ENCODE measurements at regions not wholly inside any gene's neighbourhood (a gene's known extent, or its start where the extent isn't known, plus 50 kb on each side); places are given as distances from the start of the nearest gene placed in this dataset.

- Histone ChIP-seq H3K4me1 (ENCODE audit: control insufficient read depth in 1 of 2, insufficient read depth in 2 of 2, low read length in 2 of 2) (no peaks in the 10 kb centered on the region), H3K4me3 (ENCODE audit: low read depth in 1 of 2, low read length in 2 of 2) (no peak overlapping the region), H3K9me3 (ENCODE audit: control insufficient read depth in 1 of 2, low read length in 2 of 2) (no peaks in the 10 kb centered on the region), H3K36me3 (ENCODE audit: control insufficient read depth in 1 of 2, insufficient read depth in 2 of 2, low read length in 2 of 2) (no peaks in the 10 kb centered on the region), H3K27ac (ENCODE audit: low read depth, low read length) (no peak overlapping the region), H3K27me3 (ENCODE audit: control insufficient read depth in 1 of 2, insufficient read depth in 2 of 2, low read length in 2 of 2) (peaks cover 0 to 3% of the 10 kb centered on the region in 2 donors), H3K9ac (ENCODE audit: low read depth in 1 of 2, low read length in 2 of 2) (no peak overlapping the region)
Observed at GRCh38 chr5:159439002-159439401, 108.7 kb upstream of the IL12B start.

DNA sequence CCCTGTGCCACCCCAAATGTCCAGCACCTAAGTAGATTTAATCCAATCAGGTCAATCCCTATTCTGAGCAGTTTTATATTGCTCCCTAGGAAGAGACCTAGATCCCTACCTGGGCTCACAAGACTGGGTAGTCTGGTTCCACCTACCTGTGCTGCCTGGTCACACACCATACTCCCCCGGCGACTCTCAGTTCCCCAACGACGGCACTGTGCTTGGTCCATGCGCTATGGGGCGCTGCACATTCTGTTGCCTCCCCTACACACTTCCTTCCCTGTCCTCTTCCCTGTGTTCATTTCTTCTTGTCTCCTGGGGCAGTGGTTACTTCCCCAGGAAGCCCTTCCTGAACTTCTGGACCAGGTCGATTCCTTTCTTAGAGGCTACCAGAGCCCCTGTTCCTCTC lies 109.9 kb upstream of the IL12B start:
- Histone ChIP-seq H3K27me3 (ENCODE audit: control insufficient read depth in 1 of 2, insufficient read depth in 2 of 2, low read length in 2 of 2) (peaks cover 0 to 3% of the 10 kb centered on the region in 2 donors), H3K36me3 (ENCODE audit: control insufficient read depth in 1 of 2, insufficient read depth in 2 of 2, low read length in 2 of 2) (no peaks in the 10 kb centered on the region), H3K9me3 (ENCODE audit: control insufficient read depth in 1 of 2, low read length in 2 of 2) (no peaks in the 10 kb centered on the region), H3K9ac (ENCODE audit: low read depth in 1 of 2, low read length in 2 of 2) (no peak overlapping the region), H3K4me3 (ENCODE audit: low read depth in 1 of 2, low read length in 2 of 2) (no peak overlapping the region), H3K27ac (ENCODE audit: low read depth, low read length) (no peak overlapping the region), H3K4me1 (ENCODE audit: control insufficient read depth in 1 of 2, insufficient read depth in 2 of 2, low read length in 2 of 2) (no peaks in the 10 kb centered on the region)

GRCh38 chr5:159440968-159441367 lies 110.7 kb upstream of the IL12B start:
- H3K4me1 ChIP-seq (ENCODE audit: control insufficient read depth in 1 of 2, insufficient read depth in 2 of 2, low read length in 2 of 2): no peaks in the 10 kb centered on the region
- no peak overlapping the region for H3K9ac ChIP-seq (ENCODE audit: low read depth in 1 of 2, low read length in 2 of 2)
- no peaks in the 10 kb centered on the region for H3K36me3 ChIP-seq (ENCODE audit: control insufficient read depth in 1 of 2, insufficient read depth in 2 of 2, low read length in 2 of 2)
- H3K27me3 ChIP-seq (ENCODE audit: control insufficient read depth in 1 of 2, insufficient read depth in 2 of 2, low read length in 2 of 2): peaks cover 0 to 3% of the 10 kb centered on the region in 2 donors
- H3K27ac ChIP-seq (ENCODE audit: low read depth, low read length): no peak overlapping the region
- H3K4me3 ChIP-seq (ENCODE audit: low read depth in 1 of 2, low read length in 2 of 2): no peak overlapping the region
- H3K9me3 ChIP-seq (ENCODE audit: control insufficient read depth in 1 of 2, low read length in 2 of 2): no peaks in the 10 kb centered on the region

DNA sequence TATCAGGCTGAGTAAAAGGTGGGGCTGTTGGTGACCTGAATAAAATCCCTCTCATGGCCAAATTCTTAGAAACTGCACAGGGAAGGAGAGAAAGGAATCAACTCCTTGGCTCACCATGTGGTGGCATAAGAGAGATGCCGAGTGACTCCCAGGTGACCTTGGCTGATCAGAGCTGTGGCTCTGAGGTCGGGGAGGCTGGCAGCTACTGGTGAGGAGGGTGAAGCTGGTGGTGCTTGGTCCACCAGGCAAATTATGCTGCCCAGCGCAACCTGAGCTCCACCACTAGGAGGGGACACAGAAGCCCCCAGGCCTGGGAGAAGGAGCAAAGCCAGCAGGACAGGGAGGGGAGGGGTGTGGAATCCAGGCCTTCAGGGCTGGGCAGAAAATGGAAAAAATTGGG lies 111.2 kb upstream of the IL12B start:
- Histone ChIP-seq H3K4me3 (ENCODE audit: low read depth in 1 of 2, low read length in 2 of 2) (no peak overlapping the region), H3K9ac (ENCODE audit: low read depth in 1 of 2, low read length in 2 of 2) (no peak overlapping the region), H3K4me1 (ENCODE audit: control insufficient read depth in 1 of 2, insufficient read depth in 2 of 2, low read length in 2 of 2) (no peaks in the 10 kb centered on the region), H3K9me3 (ENCODE audit: control insufficient read depth in 1 of 2, low read length in 2 of 2) (no peaks in the 10 kb centered on the region), H3K27me3 (ENCODE audit: control insufficient read depth in 1 of 2, insufficient read depth in 2 of 2, low read length in 2 of 2) (no peaks in the 10 kb centered on the region), H3K27ac (ENCODE audit: low read depth, low read length) (no peak overlapping the region), H3K36me3 (ENCODE audit: control insufficient read depth in 1 of 2, insufficient read depth in 2 of 2, low read length in 2 of 2) (no peaks in the 10 kb centered on the region)

- no peaks in the 10 kb centered on the region for H3K9me3 ChIP-seq (ENCODE audit: control insufficient read depth in 1 of 2, low read length in 2 of 2)
- H3K4me3 ChIP-seq (ENCODE audit: low read depth in 1 of 2, low read length in 2 of 2): no peak overlapping the region
- H3K9ac ChIP-seq (ENCODE audit: low read depth in 1 of 2, low read length in 2 of 2): no peak overlapping the region
- H3K36me3 ChIP-seq (ENCODE audit: control insufficient read depth in 1 of 2, insufficient read depth in 2 of 2, low read length in 2 of 2): no peaks in the 10 kb centered on the region
- H3K27me3 ChIP-seq (ENCODE audit: control insufficient read depth in 1 of 2, insufficient read depth in 2 of 2, low read length in 2 of 2): no peaks in the 10 kb centered on the region
- no peaks in the 10 kb centered on the region for H3K4me1 ChIP-seq (ENCODE audit: control insufficient read depth in 1 of 2, insufficient read depth in 2 of 2, low read length in 2 of 2)
- H3K27ac ChIP-seq (ENCODE audit: low read depth, low read length): no peak overlapping the region
Observed at GRCh38 chr5:159442206-159442850, 112.0 kb upstream of the IL12B start.

DNA sequence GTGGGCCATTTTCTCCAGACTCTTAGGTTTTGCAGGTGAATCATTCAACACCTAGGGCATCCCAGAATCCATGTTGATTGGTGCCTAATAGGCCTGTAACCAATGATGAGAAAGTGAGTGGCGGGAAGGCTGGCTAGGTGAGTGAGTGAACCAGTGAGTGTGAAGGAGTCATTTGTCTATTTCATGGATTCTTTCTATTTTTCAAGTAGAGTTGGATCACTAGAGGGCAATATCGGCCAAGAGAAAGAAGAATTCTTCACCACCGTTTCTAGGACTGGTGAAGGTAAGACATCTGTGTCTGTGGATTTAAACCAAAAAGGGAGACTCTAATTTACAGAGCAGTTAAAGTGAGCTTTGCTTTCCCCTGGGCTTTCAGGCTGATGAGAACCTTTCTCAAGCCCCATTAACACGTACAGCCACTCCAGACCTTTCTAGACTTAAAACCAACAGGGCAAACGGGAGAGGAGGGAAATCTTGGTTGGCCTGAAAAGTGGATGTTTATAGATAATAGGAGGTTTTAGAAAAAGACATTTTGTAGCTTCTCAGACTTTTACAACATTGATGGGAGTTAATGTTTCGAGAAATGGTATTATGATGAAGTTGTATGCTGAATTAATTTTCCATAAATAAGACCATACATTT lies 114.3 kb upstream of the IL12B start:
- Histone ChIP-seq H3K9me3 (ENCODE audit: control insufficient read depth in 1 of 2, low read length in 2 of 2) (no peaks in the 10 kb centered on the region), H3K27ac (ENCODE audit: low read depth, low read length) (no peak overlapping the region), H3K36me3 (ENCODE audit: control insufficient read depth in 1 of 2, insufficient read depth in 2 of 2, low read length in 2 of 2) (no peaks in the 10 kb centered on the region), H3K4me3 (ENCODE audit: low read depth in 1 of 2, low read length in 2 of 2) (no peak overlapping the region), H3K9ac (ENCODE audit: low read depth in 1 of 2, low read length in 2 of 2) (no peak overlapping the region), H3K4me1 (ENCODE audit: control insufficient read depth in 1 of 2, insufficient read depth in 2 of 2, low read length in 2 of 2) (no peaks in the 10 kb centered on the region), H3K27me3 (ENCODE audit: control insufficient read depth in 1 of 2, insufficient read depth in 2 of 2, low read length in 2 of 2) (no peaks in the 10 kb centered on the region)

GRCh38 chr5:159447116-159447515 lies 116.8 kb upstream of the IL12B start:
- Histone ChIP-seq H3K4me1 (ENCODE audit: control insufficient read depth in 1 of 2, insufficient read depth in 2 of 2, low read length in 2 of 2) (no peaks in the 10 kb centered on the region), H3K27me3 (ENCODE audit: control insufficient read depth in 1 of 2, insufficient read depth in 2 of 2, low read length in 2 of 2) (no peaks in the 10 kb centered on the region), H3K9ac (ENCODE audit: low read depth in 1 of 2, low read length in 2 of 2) (no peak overlapping the region), H3K36me3 (ENCODE audit: control insufficient read depth in 1 of 2, insufficient read depth in 2 of 2, low read length in 2 of 2) (no peaks in the 10 kb centered on the region), H3K9me3 (ENCODE audit: control insufficient read depth in 1 of 2, low read length in 2 of 2) (no peaks in the 10 kb centered on the region), H3K27ac (ENCODE audit: low read depth, low read length) (no peak overlapping the region), H3K4me3 (ENCODE audit: low read depth in 1 of 2, low read length in 2 of 2) (no peak overlapping the region)

DNA sequence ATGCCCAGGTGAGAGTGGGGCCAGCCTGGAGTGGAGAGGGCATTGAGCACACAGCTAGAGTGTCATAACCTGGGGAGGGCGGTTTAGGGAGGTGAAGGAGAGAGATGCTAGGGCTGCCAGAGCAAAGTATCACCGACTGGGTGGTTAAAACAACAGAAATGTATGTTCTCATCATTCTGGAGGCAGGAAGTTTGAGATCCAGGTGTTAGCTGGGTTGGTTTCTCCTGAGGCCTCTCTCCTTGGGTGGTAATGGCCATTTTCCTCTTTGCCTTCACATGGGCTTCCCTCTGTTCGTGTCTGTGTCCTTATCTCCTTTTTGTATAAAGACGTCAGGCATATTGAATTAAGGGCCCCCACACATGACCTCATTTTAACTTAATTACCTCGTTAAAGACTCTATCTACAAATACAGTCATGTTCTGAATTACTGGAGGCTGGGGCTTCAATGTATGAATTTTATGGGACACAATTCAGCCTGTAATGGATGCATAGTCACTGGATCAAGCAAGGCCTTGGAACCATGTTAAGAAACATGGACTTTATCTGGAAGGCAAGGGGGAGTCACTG lies 118.6 kb upstream of the IL12B start:
- Histone ChIP-seq H3K9ac (ENCODE audit: low read depth in 1 of 2, low read length in 2 of 2) (no peak overlapping the region), H3K27ac (ENCODE audit: low read depth, low read length) (no peak overlapping the region), H3K27me3 (ENCODE audit: control insufficient read depth in 1 of 2, insufficient read depth in 2 of 2, low read length in 2 of 2) (no peaks in the 10 kb centered on the region), H3K4me1 (ENCODE audit: control insufficient read depth in 1 of 2, insufficient read depth in 2 of 2, low read length in 2 of 2) (no peaks in the 10 kb centered on the region), H3K9me3 (ENCODE audit: control insufficient read depth in 1 of 2, low read length in 2 of 2) (no peaks in the 10 kb centered on the region), H3K4me3 (ENCODE audit: low read depth in 1 of 2, low read length in 2 of 2) (no peak overlapping the region), H3K36me3 (ENCODE audit: control insufficient read depth in 1 of 2, insufficient read depth in 2 of 2, low read length in 2 of 2) (no peaks in the 10 kb centered on the region)

DNA sequence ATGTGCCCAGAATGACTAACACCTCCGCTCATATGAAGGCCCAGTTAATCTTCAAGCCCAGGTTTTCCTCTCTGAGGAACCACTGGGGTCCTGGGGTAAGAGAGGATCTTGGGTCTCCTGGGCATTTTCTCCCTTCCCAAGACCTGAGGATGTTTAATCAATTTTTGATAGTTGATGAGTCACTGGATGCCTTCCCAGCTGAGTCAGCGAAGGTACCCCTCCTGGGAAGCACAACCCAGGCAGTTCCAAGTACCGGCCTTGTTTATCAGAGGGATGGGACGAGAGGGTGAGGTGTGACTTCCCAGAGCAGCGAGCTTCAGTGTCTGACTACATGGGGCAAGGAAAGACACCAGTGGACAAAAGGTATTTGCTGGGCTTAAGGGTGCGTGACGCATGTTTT lies 119.6 kb upstream of the IL12B start:
- no peaks in the 10 kb centered on the region for H3K4me1 ChIP-seq (ENCODE audit: control insufficient read depth in 1 of 2, insufficient read depth in 2 of 2, low read length in 2 of 2)
- no peak overlapping the region for H3K9ac ChIP-seq (ENCODE audit: low read depth in 1 of 2, low read length in 2 of 2)
- H3K27me3 ChIP-seq (ENCODE audit: control insufficient read depth in 1 of 2, insufficient read depth in 2 of 2, low read length in 2 of 2): no peaks in the 10 kb centered on the region
- no peaks in the 10 kb centered on the region for H3K9me3 ChIP-seq (ENCODE audit: control insufficient read depth in 1 of 2, low read length in 2 of 2)
- no peak overlapping the region for H3K4me3 ChIP-seq (ENCODE audit: low read depth in 1 of 2, low read length in 2 of 2)
- no peaks in the 10 kb centered on the region for H3K36me3 ChIP-seq (ENCODE audit: control insufficient read depth in 1 of 2, insufficient read depth in 2 of 2, low read length in 2 of 2)
- H3K27ac ChIP-seq (ENCODE audit: low read depth, low read length): no peak overlapping the region

- no peak overlapping the region for H3K4me3 ChIP-seq (ENCODE audit: low read depth in 1 of 2, low read length in 2 of 2)
- H3K27me3 ChIP-seq (ENCODE audit: control insufficient read depth in 1 of 2, insufficient read depth in 2 of 2, low read length in 2 of 2): no peaks in the 10 kb centered on the region
- no peaks in the 10 kb centered on the region for H3K9me3 ChIP-seq (ENCODE audit: control insufficient read depth in 1 of 2, low read length in 2 of 2)
- no peaks in the 10 kb centered on the region for H3K4me1 ChIP-seq (ENCODE audit: control insufficient read depth in 1 of 2, insufficient read depth in 2 of 2, low read length in 2 of 2)
- no peak overlapping the region for H3K27ac ChIP-seq (ENCODE audit: low read depth, low read length)
- no peak overlapping the region for H3K9ac ChIP-seq (ENCODE audit: low read depth in 1 of 2, low read length in 2 of 2)
- no peaks in the 10 kb centered on the region for H3K36me3 ChIP-seq (ENCODE audit: control insufficient read depth in 1 of 2, insufficient read depth in 2 of 2, low read length in 2 of 2)
Observed at GRCh38 chr5:159450417-159450816, 120.1 kb upstream of the IL12B start.

All from duodenal mucosa (tissue), 2 donors.